ENCODE measurements at regions not wholly inside any gene's neighbourhood (a gene's known extent, or its start where the extent isn't known, plus 50 kb on each side); places are given as distances from the start of the nearest gene placed in this dataset.

DNA sequence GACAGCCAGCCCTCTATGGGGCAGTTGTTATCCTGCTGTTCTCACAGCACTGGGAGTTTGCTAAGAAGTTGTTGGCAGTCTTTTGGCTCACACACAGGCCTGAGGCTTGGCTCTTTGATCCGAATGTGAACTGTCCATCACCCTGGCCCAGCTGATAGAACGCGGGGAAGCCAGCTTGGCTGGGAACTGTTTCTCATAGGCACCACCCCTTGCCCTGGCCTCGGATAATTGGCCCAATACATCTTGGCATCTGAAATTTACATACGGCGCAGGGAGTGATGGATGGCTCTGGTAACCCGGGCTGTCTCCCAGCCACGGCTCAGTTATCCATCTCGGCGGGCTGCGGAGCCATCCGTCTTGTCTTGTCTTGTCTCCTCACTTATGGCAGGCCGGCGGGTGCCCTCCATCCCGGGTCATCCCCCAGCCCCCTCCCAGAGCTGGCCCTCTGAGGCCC is 164.1 kb downstream of the PHETA1 start (continued):
- TF ChIP-seq CTCF (IDR thresholded peaks at IDR 0.05; ENCODE audit: control extremely low read depth in 1 of 3, insufficient read depth in 1 of 3, low read depth in 1 of 3, low read length in 3 of 3) (no peak), SIN3A (conservative IDR thresholded peaks at IDR 0.05 in 1 of 2, IDR thresholded peaks at IDR 0.05 in 1 of 2; ENCODE audit: low read depth in 1 of 2, low read length in 2 of 2) (no peak), KDM1A (IDR thresholded peaks at IDR 0.05; ENCODE audit: borderline replicate concordance, low read length) (no peak)
